ENCODE measurements at regions not wholly inside any gene's neighbourhood (a gene's known extent, or its start where the extent isn't known, plus 50 kb on each side); places are given as distances from the start of the nearest gene placed in this dataset.
"Not testable (repeated sequence)": the region's sequence is repeated elsewhere in the genome, so short reads cannot be mapped to it uniquely, and the experiment has no call there.

DNA sequence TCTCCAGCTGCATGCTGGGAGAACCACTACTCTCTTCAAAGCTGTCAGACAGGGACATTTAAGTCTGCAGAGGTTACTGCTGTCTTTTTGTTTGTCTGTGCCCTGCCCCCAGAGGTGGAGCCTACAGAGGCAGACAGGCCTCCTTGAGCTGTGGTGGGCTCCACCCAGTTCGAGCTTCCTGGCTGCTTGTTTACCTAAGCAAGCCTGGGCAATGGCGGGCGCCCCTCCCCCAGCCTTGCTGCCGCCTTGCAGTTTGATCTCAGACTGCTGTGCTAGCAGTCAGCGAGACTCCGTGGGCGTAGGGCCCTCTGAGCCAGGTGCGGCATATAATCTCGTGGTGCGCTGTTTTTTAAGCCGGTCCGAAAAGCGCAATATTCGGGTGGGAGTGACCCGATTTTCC is 215.0 kb downstream of the STIM2 start:
- H3K4me1 ChIP-seq (ENCODE audit: control insufficient read depth, insufficient read depth, low read length); H3K36me3 ChIP-seq (ENCODE audit: control insufficient read depth, insufficient read depth, low read length); H3K4me3 ChIP-seq (ENCODE audit: low read length); H3K27ac ChIP-seq (ENCODE audit: low read depth, low read length); H3K27me3 ChIP-seq (ENCODE audit: control insufficient read depth, insufficient read depth, low read length); H3K9ac ChIP-seq (ENCODE audit: low read length): not testable (repeated sequence)

DNA sequence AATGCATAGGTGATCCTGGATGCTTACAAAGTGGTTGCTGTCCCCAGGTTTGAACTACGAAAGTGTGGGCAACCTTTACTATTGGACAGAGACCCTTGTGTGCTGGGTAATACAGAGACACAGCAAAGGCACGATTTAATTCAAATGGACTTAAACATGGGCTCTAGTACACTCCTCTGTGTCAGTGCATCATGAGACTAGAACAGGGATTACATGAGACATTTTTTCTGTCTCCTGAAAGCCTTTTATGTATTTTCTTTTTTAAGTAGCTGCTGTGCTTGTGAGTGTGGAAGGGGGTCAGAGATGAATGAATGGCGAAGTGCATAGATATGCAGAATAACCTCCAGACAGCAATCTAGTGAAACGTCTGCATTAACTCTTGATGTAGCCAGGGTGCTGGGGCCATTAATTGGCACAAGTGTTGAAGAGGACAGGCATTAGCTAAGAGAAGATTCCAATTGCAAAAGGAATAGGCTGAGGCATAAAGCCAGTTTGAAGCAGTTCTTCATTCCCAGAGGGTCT is 218.4 kb downstream of the STIM2 start:
- Histone ChIP-seq H3K27me3 (ENCODE audit: control insufficient read depth, insufficient read depth, low read length) (no peaks in the 10 kb centered on the region), H3K27ac (ENCODE audit: low read depth, low read length) (no peak overlapping the region), H3K9ac (ENCODE audit: low read length) (no peak overlapping the region), H3K36me3 (ENCODE audit: control insufficient read depth, insufficient read depth, low read length) (no peaks in the 10 kb centered on the region), H3K4me3 (ENCODE audit: low read length) (no peak overlapping the region), H3K4me1 (ENCODE audit: control insufficient read depth, insufficient read depth, low read length) (no peaks in the 10 kb centered on the region)

DNA sequence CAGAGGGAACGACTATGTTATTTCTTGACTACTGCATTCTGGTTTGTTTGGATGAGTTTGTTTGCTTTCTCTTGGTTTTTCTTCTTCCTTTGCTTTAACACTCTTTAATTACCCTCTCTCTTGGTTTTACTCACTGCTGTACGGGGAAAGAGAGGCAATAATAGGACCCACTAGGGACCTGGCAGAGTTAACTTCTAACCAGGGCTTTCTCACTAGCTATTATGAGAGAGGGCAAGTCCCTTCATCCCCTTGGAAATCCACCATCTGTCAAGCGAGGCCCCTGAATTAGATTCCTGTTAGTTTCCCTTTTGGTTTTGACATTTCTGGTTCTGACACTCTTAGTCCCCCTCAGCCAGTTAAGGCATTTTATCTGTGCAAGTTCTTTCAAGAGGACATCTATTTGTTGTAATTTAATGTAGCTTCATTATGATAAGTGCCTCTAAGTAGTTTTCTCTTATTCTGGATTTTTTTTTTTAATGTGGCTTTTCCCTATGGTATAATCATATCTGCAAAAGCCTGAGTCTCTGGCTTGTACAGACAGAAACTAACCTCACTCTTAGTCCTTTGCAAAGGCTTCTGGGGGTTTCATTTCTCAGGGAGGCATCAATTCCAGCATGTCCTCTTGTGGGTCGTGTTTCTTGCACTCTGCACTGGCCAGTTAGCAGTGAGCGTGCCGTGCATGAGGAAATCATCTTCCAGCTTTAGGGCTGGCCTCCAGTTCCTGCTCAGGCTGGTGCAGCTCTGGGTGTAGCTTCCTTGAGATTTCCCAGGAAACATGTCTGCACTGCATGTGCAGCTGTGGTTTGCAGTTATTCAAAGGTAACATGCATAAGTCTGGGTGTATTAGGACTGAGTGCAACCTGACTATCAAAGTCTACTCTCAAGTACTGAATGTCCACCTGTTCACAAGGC is 221.3 kb downstream of the STIM2 start:
- Histone ChIP-seq H3K4me1 (ENCODE audit: control insufficient read depth, insufficient read depth, low read length) (no peaks in the 10 kb centered on the region), H3K9ac (ENCODE audit: low read length) (no peak overlapping the region), H3K27ac (ENCODE audit: low read depth, low read length) (no peak overlapping the region), H3K27me3 (ENCODE audit: control insufficient read depth, insufficient read depth, low read length) (peaks cover 2% of the 10 kb centered on the region), H3K4me3 (ENCODE audit: low read length) (no peak overlapping the region), H3K36me3 (ENCODE audit: control insufficient read depth, insufficient read depth, low read length) (no peaks in the 10 kb centered on the region)

DNA sequence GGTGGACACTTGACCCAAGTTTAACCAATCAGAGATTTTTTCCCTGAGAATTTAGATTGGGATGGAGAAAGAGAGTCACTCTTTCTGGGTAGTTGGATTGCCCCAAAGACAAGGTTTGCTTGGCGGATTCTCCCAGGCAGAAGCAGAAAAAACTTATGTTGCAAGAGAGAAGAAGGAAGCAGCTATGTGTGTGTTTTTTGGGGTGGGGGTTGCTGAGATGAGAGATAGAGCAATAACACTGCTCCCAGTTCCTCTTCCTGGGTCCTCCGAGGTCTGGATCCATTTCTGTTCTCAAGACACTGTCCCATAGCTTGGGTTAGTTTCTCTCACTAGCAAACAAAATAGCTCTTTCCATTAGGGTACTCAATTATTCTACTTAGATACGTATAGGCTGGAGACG is 222.1 kb downstream of the STIM2 start:
- H3K9ac ChIP-seq (ENCODE audit: low read length): no peak overlapping the region
- H3K27ac ChIP-seq (ENCODE audit: low read depth, low read length): no peak overlapping the region
- no peaks in the 10 kb centered on the region for H3K4me1 ChIP-seq (ENCODE audit: control insufficient read depth, insufficient read depth, low read length)
- H3K27me3 ChIP-seq (ENCODE audit: control insufficient read depth, insufficient read depth, low read length): peaks cover 2% of the 10 kb centered on the region
- no peaks in the 10 kb centered on the region for H3K36me3 ChIP-seq (ENCODE audit: control insufficient read depth, insufficient read depth, low read length)
- H3K4me3 ChIP-seq (ENCODE audit: low read length): no peak overlapping the region

DNA sequence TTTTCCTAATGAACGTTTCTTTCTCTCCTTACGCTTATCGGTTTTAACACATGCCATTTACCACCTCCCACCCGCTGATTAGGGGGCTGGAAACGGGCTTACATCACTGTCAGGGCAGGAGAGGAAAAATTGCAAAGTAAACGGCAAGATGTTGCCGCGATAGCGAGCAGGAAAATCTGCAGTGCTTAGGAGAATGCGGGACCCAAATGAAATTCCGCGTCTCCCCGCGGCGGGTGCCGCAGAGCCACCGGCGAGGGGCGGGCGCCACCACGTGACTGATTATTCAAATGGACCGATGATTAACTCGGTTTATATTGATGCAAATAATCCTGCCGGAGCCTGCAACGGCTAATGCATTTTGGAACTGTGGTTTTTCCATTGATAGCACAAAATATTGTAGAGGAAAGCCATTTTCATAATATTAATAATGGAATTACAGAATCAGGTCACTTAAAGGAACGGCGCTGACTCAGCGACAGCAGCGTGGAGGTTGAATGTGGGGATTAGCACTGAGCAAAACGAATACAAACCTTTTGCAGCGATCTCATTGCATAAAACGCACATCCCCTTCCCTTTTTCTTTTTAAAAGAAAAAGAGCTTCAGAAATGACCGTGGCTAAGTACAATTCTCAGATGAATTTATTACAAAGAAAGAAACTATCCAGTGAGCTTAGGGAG is 224.2 kb downstream of the STIM2 start:
- no peak overlapping the region for H3K9ac ChIP-seq (ENCODE audit: low read length)
- H3K27ac ChIP-seq (ENCODE audit: low read depth, low read length): no peak overlapping the region
- peak overlapping the region; percentile 4 for H3K4me3 ChIP-seq (ENCODE audit: low read length)
- peaks cover 2% of the 10 kb centered on the region for H3K27me3 ChIP-seq (ENCODE audit: control insufficient read depth, insufficient read depth, low read length)
- no peaks in the 10 kb centered on the region for H3K4me1 ChIP-seq (ENCODE audit: control insufficient read depth, insufficient read depth, low read length)
- no peaks in the 10 kb centered on the region for H3K36me3 ChIP-seq (ENCODE audit: control insufficient read depth, insufficient read depth, low read length)

DNA sequence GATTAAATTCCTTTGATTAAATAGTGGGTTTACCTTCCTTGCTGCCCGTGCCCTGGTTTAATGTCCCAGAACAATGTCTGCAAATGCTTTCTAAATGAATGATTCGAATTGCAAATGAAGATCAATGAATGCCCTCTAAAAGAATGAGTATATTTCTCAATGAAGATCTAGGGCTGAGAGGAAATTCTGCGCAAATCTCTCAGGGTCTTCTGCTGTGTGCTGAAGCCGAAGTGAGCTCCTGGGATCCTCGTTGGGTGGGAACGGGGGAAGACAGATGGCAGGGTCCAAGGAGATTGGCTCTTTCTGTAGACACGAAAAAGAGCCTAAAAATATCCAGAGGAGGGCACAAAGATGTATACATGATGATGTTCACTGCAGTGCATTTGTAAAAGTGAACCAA is 224.8 kb downstream of the STIM2 start:
- H3K9ac ChIP-seq (ENCODE audit: low read length): no peak overlapping the region
- H3K27ac ChIP-seq (ENCODE audit: low read depth, low read length): no peak overlapping the region
- no peaks in the 10 kb centered on the region for H3K4me1 ChIP-seq (ENCODE audit: control insufficient read depth, insufficient read depth, low read length)
- no peaks in the 10 kb centered on the region for H3K36me3 ChIP-seq (ENCODE audit: control insufficient read depth, insufficient read depth, low read length)
- peaks cover 2% of the 10 kb centered on the region for H3K27me3 ChIP-seq (ENCODE audit: control insufficient read depth, insufficient read depth, low read length)
- H3K4me3 ChIP-seq (ENCODE audit: low read length): no peak overlapping the region

DNA sequence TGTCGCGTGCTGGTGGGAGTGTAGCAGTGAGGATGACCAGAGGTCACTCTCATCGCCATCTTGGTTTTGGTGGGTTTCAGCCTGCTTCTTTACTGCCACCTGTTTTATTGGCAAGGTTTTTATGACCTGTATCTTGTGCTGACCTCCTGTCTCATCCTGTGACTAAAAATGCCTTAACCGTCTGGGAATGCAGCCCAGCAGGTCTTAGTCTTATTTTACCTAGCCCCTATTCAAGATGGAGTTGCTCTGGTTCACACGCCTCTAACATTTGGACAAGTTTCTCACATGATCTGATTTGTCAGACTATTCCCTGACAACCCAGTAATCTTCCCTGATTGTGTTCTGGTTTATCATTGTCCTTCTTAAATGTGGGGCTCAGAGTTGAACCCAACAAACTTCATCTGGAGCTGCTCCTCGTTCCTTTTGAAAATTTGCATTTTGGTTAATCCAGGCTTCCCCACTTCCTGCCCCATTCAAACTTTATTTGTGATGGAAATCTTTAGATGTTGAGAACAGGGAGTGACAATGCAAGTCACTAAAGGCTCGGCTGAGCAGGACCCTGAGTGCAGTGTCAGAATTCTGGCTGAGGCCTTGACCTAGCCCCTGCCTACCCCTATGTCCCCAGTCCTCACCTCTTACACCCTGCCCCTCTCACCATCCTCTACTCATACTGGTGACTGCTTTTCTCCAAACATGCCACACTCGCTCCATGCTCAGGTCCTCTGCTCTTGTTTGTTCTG is 226.8 kb downstream of the STIM2 start:
- Histone ChIP-seq H3K9ac (ENCODE audit: low read length) (no peak overlapping the region), H3K36me3 (ENCODE audit: control insufficient read depth, insufficient read depth, low read length) (no peaks in the 10 kb centered on the region), H3K4me1 (ENCODE audit: control insufficient read depth, insufficient read depth, low read length) (no peaks in the 10 kb centered on the region), H3K4me3 (ENCODE audit: low read length) (no peak overlapping the region), H3K27me3 (ENCODE audit: control insufficient read depth, insufficient read depth, low read length) (peaks cover 2% of the 10 kb centered on the region), H3K27ac (ENCODE audit: low read depth, low read length) (no peak overlapping the region)

DNA sequence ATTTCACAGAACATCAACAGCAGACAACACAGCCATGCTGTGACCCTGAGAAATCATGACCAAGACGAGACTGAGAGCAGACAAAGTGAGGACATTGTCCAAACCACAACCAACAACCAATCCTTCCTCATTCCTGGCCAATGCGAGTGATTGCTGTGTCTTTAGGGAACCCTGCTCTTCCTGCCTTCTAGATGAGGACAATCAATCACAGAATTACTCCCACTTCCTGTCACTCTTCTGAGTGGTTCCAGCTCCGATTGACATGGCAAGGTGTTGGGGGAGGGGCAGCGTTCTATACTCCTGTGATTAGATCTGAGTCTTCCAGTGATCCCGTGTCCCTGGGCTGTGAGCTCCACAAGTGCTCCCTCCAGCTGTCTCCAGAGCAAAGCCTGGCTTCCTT is 227.8 kb downstream of the STIM2 start:
- no peak overlapping the region for H3K9ac ChIP-seq (ENCODE audit: low read length)
- H3K27ac ChIP-seq (ENCODE audit: low read depth, low read length): no peak overlapping the region
- peaks cover 2% of the 10 kb centered on the region for H3K27me3 ChIP-seq (ENCODE audit: control insufficient read depth, insufficient read depth, low read length)

DNA sequence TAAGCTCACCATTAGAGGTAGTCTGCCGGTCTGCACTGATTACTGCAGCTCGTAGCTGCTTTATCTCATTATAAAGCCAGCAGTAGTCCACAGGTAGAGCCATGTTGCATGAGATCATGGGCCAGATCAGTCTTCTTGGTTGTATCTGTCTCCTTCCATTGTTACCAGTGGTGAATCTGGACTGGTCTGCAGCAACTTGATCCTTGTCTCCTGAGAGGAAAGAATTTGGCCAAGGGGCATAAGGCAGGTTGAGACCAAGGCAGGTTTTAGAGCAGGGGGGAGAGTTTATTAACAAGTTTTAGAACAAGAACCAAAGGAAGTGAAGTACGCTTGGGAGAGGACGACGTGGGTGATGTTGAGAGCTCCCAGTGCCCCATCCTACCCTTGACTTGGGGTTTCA is 228.5 kb downstream of the STIM2 start:
- no peak overlapping the region for H3K27ac ChIP-seq (ENCODE audit: low read depth, low read length)
- H3K27me3 ChIP-seq (ENCODE audit: control insufficient read depth, insufficient read depth, low read length): peaks cover 2% of the 10 kb centered on the region
- no peaks in the 10 kb centered on the region for H3K36me3 ChIP-seq (ENCODE audit: control insufficient read depth, insufficient read depth, low read length)
- no peak overlapping the region for H3K4me3 ChIP-seq (ENCODE audit: low read length)
- H3K4me1 ChIP-seq (ENCODE audit: control insufficient read depth, insufficient read depth, low read length): no peaks in the 10 kb centered on the region
- H3K9ac ChIP-seq (ENCODE audit: low read length): no peak overlapping the region

More for the DNA sequence above, 227.8 kb downstream of the STIM2 start:
- no peaks in the 10 kb centered on the region for H3K4me1 ChIP-seq (ENCODE audit: control insufficient read depth, insufficient read depth, low read length)
- no peak overlapping the region for H3K4me3 ChIP-seq (ENCODE audit: low read length)
- H3K36me3 ChIP-seq (ENCODE audit: control insufficient read depth, insufficient read depth, low read length): no peaks in the 10 kb centered on the region

DNA sequence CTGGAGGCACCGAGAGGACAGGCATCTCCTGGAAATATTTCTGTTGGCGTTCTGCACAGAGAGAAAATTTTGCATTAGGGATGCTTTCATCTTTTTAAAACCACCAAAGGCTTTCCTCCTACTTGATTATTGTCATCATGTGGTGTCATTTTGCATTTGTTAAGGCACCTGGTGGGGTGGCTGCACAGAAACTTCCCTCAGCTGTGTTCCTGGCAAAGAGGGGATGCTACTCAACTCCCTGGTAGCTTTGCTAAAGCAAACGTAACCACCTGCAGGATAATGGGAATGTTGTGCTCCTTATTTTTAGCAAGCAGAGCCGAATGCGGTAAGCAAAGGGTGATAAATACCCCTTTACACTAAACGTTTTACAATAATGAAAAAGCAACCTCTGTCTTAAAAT is 229.8 kb downstream of the STIM2 start:
- H3K4me3 ChIP-seq (ENCODE audit: low read length): no peak overlapping the region
- no peak overlapping the region for H3K9ac ChIP-seq (ENCODE audit: low read length)
- no peaks in the 10 kb centered on the region for H3K36me3 ChIP-seq (ENCODE audit: control insufficient read depth, insufficient read depth, low read length)
- H3K27ac ChIP-seq (ENCODE audit: low read depth, low read length): no peak overlapping the region
- no peaks in the 10 kb centered on the region for H3K4me1 ChIP-seq (ENCODE audit: control insufficient read depth, insufficient read depth, low read length)
- H3K27me3 ChIP-seq (ENCODE audit: control insufficient read depth, insufficient read depth, low read length): peaks cover under 1% of the 10 kb centered on the region

DNA sequence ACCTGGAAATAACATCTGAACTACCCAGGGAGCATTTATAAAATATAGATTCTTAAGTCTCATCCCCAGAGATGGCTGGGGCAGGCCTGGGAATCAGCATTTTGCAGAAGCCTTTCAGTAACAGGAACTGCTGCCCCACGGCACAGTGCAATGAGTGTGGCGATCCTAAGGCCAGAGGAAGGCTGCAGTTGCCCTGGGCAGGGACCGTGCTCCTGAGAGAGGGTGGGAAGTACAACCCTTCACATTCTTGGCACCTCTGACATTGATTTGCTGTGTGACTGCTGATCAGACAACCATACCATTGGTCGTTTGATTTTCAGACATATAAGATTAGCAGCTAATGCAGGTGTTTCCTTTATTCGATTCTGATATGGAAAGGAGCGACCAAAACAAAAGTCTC is 233.6 kb downstream of the STIM2 start:
- H3K4me3 ChIP-seq (ENCODE audit: low read length): no peak overlapping the region
- H3K9ac ChIP-seq (ENCODE audit: low read length): no peak overlapping the region
- no peaks in the 10 kb centered on the region for H3K36me3 ChIP-seq (ENCODE audit: control insufficient read depth, insufficient read depth, low read length)
- no peaks in the 10 kb centered on the region for H3K4me1 ChIP-seq (ENCODE audit: control insufficient read depth, insufficient read depth, low read length)
- H3K27ac ChIP-seq (ENCODE audit: low read depth, low read length): no peak overlapping the region
- no peaks in the 10 kb centered on the region for H3K27me3 ChIP-seq (ENCODE audit: control insufficient read depth, insufficient read depth, low read length)

DNA sequence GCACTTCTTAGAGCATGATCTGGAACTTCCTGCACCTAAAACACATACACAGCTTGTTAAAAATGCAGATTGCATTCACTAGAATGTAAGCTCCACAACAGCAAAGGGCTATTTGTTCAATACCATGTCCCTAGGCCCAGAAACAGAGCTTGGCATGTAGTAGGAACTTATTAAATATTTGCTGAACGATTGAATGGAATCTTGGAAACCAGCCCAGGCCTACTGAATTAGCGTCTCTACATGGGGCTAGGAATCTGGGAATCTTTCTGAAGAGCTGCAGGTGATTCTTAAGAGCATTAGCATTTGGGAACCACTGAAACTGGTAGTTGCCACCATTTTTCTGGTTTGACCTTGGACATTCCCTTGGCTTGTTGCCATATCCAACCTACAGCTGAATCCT is 234.1 kb downstream of the STIM2 start:
- no peak overlapping the region for H3K27ac ChIP-seq (ENCODE audit: low read depth, low read length)

More for the DNA sequence above, 234.1 kb downstream of the STIM2 start:
- no peak overlapping the region for H3K9ac ChIP-seq (ENCODE audit: low read length)
- no peaks in the 10 kb centered on the region for H3K36me3 ChIP-seq (ENCODE audit: control insufficient read depth, insufficient read depth, low read length)
- H3K27me3 ChIP-seq (ENCODE audit: control insufficient read depth, insufficient read depth, low read length): no peaks in the 10 kb centered on the region
- H3K4me3 ChIP-seq (ENCODE audit: low read length): no peak overlapping the region
- H3K4me1 ChIP-seq (ENCODE audit: control insufficient read depth, insufficient read depth, low read length): no peaks in the 10 kb centered on the region
